Astrocyte of the cerebellum (primary cell): ENCODE measurements at regions not wholly inside any gene's neighbourhood (a gene's known extent, or its start where the extent isn't known, plus 50 kb on each side); places are given as distances from the start of the nearest gene placed in this dataset.

ENCODE experiments used
- DNase-seq: peaks from one replicate; pipeline ENCODE4 v3.0.0-alpha.2; 2011; ENCODE audit warnings: low read depth
- H3K4me3 ChIP-seq: 2 replicates; pipeline ENCODE4 v1.5.1; 2011; ENCODE audit warnings: mild to moderate bottlenecking, low read depth, low read length, moderate library complexity
- in situ Hi-C: cut with HindIII; loops from 2 replicates; pipeline ENCODE4 v1.10.0; 2017; ENCODE audit warnings: low sequenced_read_pairs
- TF ChIP-seq, protein P1 (sequence below): IDR thresholded peaks from 2 replicates; pipeline ENCODE4 v1.5.1; 2012; ENCODE audit warnings: low read length, low read depth, moderate library complexity, mild to moderate bottlenecking; ENCODE audit errors: missing control alignments

DNA sequence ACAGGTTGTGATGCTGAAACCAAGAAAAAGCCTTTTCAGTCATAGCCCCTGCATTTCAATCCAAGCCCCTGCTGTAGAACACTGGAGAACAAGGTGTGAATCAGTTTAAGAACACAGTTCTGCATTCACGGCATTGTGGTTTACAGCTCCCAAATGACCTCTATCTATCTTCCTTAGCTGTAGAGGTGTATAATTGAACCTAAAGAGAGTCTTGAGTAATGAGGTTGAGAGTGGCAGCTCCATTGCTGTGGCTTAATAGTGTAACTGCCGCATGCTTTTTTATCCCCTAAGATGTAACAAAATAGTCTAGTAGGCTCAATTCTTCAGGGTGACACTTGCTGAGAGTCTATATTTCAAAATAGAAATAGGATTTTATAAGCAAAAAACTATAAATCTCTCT, 121.3 kb upstream of the EPHA4 start:
- no peak for DNase-seq
- in situ Hi-C loops: no loop called here
- H3K4me3 ChIP-seq: no peak overlapping the region
- TF ChIP-seq, protein P1, sequence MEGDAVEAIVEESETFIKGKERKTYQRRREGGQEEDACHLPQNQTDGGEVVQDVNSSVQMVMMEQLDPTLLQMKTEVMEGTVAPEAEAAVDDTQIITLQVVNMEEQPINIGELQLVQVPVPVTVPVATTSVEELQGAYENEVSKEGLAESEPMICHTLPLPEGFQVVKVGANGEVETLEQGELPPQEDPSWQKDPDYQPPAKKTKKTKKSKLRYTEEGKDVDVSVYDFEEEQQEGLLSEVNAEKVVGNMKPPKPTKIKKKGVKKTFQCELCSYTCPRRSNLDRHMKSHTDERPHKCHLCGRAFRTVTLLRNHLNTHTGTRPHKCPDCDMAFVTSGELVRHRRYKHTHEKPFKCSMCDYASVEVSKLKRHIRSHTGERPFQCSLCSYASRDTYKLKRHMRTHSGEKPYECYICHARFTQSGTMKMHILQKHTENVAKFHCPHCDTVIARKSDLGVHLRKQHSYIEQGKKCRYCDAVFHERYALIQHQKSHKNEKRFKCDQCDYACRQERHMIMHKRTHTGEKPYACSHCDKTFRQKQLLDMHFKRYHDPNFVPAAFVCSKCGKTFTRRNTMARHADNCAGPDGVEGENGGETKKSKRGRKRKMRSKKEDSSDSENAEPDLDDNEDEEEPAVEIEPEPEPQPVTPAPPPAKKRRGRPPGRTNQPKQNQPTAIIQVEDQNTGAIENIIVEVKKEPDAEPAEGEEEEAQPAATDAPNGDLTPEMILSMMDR: no peak

DNA sequence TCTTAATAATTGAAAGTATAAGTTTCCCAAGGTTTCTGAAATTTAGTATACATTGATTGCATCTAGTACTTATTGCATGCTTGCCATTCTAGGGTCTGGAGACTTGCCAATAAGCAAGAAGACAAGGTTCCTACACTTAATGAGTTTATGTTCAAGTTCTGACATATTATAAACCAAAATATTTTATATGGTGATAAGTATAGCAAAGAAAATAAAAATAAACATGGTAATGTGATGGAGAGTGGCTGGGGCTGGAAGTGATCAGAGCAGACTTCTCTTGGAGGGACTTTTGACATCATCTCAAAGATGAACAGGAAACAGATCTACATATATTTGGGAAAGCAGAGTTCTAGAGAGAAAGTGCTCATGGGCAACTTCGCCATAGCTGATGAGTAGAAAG, 119.5 kb upstream of the EPHA4 start:
- TF ChIP-seq, protein P1: no peak
- H3K4me3 ChIP-seq: no peak overlapping the region
- in situ Hi-C loops: no loop called here
- no peak for DNase-seq

DNA sequence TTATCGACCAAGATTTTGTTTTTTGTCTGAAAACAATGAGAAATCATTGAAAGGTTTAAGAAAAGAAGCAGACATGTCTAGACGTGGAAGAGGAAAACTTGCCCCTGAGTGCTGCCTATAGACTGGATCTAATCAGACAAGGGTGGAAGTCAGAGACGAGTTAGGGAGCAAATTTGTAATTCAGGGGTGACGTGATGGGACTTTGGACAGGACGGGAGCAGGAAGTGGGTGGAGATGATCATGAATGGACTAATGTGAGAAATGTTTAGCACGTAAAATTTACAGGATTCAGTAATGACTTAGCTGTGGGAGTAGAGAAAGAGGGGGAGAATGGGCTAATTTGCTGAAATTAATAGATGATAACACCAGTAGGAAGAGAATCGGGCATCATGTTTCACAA, 117.0 kb upstream of the EPHA4 start:
- in situ Hi-C loops: no loop called here
- H3K4me3 ChIP-seq: no peak overlapping the region
- TF ChIP-seq, protein P1: no peak
- no peak for DNase-seq

DNA sequence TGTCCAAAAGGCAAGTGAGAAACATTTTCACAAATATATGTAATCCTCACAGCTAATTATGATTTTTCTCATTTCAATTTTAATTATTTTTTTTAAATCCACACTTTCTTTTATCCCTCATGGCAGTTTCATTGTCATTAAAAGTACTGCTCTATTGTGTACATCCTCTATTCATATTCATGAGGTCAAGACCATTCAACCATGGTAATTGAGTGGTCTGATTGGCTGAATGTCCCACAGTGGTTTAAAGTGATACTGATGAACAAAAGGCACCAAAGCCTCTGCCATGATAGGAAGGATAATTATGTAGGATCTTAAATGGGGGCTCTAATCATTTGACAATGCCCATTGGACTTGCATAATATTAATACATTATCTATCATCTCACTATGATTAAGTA, 108.4 kb upstream of the EPHA4 start:
- TF ChIP-seq, protein P1: no peak

DNA sequence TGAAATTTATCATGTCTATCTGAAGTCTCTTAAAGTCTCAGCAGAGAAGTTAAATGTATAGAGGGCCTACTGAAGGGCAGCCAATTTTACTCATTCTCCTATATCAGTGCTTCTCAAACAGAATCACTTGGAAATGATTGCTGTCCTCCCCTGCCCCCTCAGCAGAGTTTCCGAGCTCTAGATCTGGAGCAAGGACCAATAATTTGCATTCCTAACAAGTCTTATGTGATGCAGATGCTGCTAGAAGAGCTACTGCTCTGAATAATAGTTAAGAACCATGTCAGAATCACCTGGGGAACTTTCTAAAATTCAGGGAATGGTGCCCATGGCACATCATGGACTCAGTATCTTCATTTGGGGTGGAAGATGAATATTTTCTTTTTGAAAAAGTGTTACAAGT, 105.6 kb upstream of the EPHA4 start:
- DNase-seq: no peak
- TF ChIP-seq, protein P1: no peak
- no peak overlapping the region for H3K4me3 ChIP-seq
- in situ Hi-C loops: no loop called here

More for the DNA sequence above, 108.4 kb upstream of the EPHA4 start:
- in situ Hi-C loops: no loop called here
- H3K4me3 ChIP-seq: no peak overlapping the region
- DNase-seq: no peak

DNA sequence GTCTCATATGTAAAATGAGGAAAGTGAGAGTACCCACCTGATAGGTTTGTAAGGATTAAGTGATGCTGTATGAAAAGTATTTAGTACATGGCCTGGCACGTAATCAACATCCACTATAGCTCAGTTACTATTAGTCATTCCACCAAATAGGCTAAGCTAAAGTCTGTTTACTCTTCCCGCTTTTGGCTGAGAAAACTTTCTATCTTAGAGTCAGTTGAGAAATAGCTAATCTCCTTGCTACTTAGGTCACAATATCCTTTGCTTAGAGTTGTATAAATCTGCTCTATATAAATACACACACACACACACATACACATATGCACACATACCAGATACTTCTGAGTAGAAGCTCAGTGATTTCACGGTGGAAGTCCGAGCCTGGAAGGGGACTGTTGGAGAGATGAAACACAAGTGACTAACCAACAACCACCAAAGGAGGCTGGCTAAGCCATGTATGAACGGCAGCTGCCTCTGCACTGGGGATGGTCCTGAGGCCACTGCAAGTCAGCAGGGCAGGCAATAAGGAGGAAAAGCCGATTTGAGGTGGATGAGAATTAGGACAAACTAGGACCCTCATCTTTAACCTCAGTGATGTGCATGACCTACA, 104.6 kb upstream of the EPHA4 start:
- TF ChIP-seq, protein P1: no peak
- H3K4me3 ChIP-seq: no peak overlapping the region
- no peak for DNase-seq
- in situ Hi-C loops: no loop called here
